Left ventricle myocardium superior (tissue), 1 donor: ENCODE measurements at regions not wholly inside any gene's neighbourhood (a gene's known extent, or its start where the extent isn't known, plus 50 kb on each side); places are given as distances from the start of the nearest gene placed in this dataset.
"Not testable (repeated sequence)": the region's sequence is repeated elsewhere in the genome, so short reads cannot be mapped to it uniquely, and the experiment has no call there.

Source experiments
- ATAC-seq: fragments of 200-7000 bp; cut with Tn5 transposase; one replicate; pipeline ENCODE4 v1.9.1; 2020; ENCODE audit warnings: mild to moderate bottlenecking, moderate library complexity
- DNase-seq: peaks from one replicate; pipeline ENCODE4 v3.0.0-alpha.2; 2020
- intact Hi-C: fragments of 100-400 bp; cut with micrococcal nuclease; formaldehyde crosslinking; loops from one replicate; pipeline ENCODE4 v1.11.0; 2022
- donor health status: DM: no; HTN: yes; CAD: no; lungs with severe emphysema.

- DNase-seq, intact Hi-C loops, ATAC-seq: not testable (repeated sequence)
Measured at GRCh38 chr9:129412176-129412813, 208.6 kb downstream of the C9orf50 start.

- intact Hi-C loops, result no loop called here
- ATAC-seq (no peak), DNase-seq (peak; percentile 27)
Measured at GRCh38 chr9:129411501-129412175, 209.3 kb downstream of the C9orf50 start.

GRCh38 chr9:129410226-129410625, 210.7 kb downstream of the C9orf50 start:
- ATAC-seq, result no peak
- intact Hi-C loops, result no loop called here
- no peak for DNase-seq

- DNase-seq (peak; percentile 72), ATAC-seq (peak; percentile 67)
- intact Hi-C loops, result no loop called here
Measured at GRCh38 chr9:129408535-129409215, 212.2 kb downstream of the C9orf50 start.

GRCh38 chr9:129407905-129408452, 212.9 kb downstream of the C9orf50 start:
- ATAC-seq, result no peak
- intact Hi-C loops, result no loop called here
- peak; percentile 18 for DNase-seq

- intact Hi-C loops, result no loop called here
- ATAC-seq (no peak), DNase-seq (peak; percentile 43)
Measured at GRCh38 chr9:129406278-129407225, 214.3 kb downstream of the C9orf50 start.

GRCh38 chr9:129405827-129406213, 215.1 kb downstream of the C9orf50 start:
- ATAC-seq, result no peak
- intact Hi-C loops, result no loop called here
- DNase-seq, result peak; percentile 17

- DNase-seq (peak; percentile 10), ATAC-seq (no peak)
- intact Hi-C loops, result no loop called here
Measured at GRCh38 chr9:129405089-129405826, 215.6 kb downstream of the C9orf50 start.

GRCh38 chr9:129404621-129405020, 216.3 kb downstream of the C9orf50 start:
- peak; percentile 20 for DNase-seq
- intact Hi-C loops, result no loop called here
- ATAC-seq, result no peak

- intact Hi-C loops, result no loop called here
- no peak for ATAC-seq
- DNase-seq, result peak; percentile 18
Measured at GRCh38 chr9:129403779-129404620, 216.9 kb downstream of the C9orf50 start.

GRCh38 chr9:129402931-129403778, 217.7 kb downstream of the C9orf50 start:
- intact Hi-C loops, result no loop called here
- peak; percentile 19 for DNase-seq
- no peak for ATAC-seq

GRCh38 chr9:129402371-129402739, 218.5 kb downstream of the C9orf50 start:
- ATAC-seq (peak; percentile 10), DNase-seq (peak; percentile 40)
- intact Hi-C loops, result no loop called here

GRCh38 chr9:129401623-129402370, 219.1 kb downstream of the C9orf50 start:
- intact Hi-C loops, result no loop called here
- ATAC-seq, result peak; percentile 59
- peak; percentile 45 for DNase-seq

GRCh38 chr9:129400971-129401622, 219.8 kb downstream of the C9orf50 start:
- intact Hi-C loops, result no loop called here
- ATAC-seq (peak; percentile 11), DNase-seq (peak; percentile 15)
